ENCODE measurements at regions not wholly inside any gene's neighbourhood (a gene's known extent, or its start where the extent isn't known, plus 50 kb on each side); places are given as distances from the start of the nearest gene placed in this dataset.
"Not testable (repeated sequence)": the region's sequence is repeated elsewhere in the genome, so short reads cannot be mapped to it uniquely, and the experiment has no call there.

DNA sequence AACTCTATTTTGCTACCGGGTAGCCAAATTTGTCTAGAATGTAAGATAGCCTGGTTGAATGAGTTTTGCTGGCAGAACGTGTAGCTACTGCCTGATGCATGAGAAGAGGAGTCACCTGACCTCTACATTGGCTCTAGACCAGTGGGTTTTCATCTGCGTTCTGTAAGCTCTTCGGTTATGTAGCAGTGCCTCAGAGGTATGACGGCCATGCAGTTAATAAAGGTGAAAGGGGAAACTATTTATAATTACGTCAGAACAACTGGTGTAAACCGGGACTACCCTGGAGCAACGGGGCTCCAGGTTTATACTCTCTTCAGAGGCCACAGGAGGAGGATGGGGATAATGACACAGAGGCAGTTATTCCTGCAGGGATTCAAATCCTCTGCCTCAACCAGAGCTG lies 173.4 kb upstream of the KITLG start:
- no peak for DNase-seq (ENCODE audit: low spot score)

DNA sequence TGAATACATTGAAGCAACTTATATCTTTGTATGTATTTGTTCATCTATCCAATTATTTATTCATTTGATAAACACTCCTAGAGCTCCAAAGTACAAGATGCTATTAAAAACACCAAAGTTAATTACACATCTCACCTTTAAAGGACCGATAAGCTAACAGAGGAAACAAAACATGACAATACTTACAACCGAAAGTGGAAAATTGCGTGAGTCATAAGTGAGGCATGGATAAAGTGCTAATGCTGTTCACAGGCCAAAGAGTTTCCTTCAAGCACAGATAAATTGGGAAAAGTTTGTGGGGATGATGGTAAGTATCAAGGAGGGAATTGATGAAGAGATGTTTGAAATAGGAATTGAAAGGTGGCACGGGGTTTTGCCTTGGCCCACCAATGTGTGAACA lies 172.8 kb upstream of the KITLG start:
- no peak for DNase-seq (ENCODE audit: low spot score)

DNA sequence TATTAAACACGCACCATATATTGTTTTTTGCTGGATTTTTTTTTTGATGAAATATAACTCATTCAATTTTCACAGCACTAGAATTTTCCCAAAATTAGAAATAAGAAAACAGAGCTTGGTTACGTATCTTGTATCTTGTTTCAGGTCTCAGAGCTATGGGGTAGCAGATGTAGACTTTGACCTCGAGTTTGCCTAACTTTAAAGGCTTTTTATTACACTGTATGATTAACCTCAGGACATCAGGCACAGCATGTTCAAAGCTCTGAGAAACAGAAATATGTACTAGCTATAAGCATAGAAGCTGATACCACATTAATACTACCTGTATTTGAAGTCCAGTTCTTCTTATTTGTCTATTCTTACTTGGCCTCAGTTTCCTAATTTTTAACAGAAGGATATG lies 171.9 kb upstream of the KITLG start:
- DNase-seq (ENCODE audit: low spot score) = no peak

DNA sequence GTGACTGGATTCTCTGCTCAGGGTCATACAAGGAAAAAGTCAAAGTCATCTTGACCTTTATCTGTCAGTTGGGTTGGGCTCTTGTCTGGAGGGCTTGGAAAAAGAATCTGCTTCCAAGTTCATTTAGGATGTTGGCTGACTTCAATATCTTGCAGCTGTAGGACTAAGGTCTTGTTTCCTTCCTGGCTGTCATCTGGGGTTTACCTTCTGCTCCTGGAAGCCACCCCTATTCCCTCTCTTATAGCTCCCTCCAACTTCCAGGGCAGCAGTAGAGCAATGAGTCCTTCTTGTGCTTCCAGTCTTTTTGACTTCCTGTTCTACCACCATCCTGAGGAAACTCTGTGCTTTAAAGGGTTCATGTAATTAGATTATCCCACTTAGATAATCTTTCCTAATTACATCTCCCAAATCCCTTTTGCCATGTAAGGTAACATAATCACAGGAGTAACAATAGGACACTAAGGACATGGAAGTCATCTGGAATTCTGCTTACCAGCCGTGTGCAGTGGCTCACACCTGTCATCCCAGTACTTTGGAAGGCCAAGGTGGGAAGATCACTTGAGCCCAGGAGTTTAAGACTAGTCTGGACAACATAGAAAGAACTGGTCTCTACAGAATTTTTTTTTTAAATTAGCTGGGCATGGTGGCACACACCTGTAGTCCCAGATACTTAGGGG lies 170.7 kb upstream of the KITLG start:
- no peak for DNase-seq (ENCODE audit: low spot score)

DNA sequence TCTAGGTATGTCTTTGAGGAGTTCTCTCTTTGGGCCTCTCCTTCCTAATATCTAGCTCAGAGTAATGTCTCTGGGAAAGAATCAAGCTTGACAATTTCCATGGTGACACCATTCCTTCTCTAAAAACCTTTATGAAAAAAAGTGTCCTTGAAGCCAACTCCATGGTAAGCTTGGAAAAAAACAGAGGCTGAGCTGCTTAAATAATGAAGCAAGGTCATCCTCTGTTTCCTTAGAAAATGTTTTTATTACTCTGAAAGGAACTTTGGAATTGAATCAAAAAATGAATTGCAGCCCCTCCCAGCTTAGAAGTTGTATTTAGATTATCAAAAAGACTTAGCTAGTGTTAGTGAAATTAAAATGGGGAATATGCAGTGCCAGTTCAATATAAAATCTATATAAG lies 166.1 kb upstream of the KITLG start:
- no peak for DNase-seq (ENCODE audit: low spot score)

DNA sequence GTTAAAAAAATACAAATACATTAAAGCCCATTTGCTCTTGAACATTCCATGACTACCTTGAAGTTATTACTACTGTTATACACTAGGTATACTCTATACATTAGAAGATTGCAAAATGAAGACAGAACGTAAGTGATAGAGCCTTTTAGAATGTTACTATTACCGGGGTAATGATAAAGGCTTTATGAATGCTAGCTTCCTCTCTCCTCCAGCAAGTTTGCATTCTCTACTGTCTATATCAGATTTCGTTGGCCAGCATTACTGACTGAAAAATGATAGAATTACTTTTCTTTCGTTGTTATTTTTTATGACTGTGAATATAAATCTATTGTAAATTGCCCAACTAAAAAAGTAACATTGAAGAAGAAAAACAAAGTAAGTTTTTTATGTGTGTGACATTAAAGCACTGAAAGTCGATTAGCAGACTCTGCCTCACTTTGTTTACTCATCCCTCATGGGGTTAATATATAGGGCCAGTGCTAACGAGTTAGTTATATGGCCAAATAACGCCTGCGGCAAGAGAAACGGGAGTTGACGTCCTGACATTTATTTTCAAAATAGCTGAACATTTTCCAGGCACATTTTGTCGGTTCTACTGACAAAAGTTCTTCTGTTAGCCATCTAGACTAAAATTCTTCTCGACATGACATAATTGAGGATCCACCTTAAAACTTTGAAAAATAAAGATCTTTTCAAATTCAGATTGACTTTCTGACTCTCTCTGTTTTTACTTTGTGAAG lies 163.8 kb upstream of the KITLG start:
- DNase-seq (ENCODE audit: low spot score) = no peak

DNA sequence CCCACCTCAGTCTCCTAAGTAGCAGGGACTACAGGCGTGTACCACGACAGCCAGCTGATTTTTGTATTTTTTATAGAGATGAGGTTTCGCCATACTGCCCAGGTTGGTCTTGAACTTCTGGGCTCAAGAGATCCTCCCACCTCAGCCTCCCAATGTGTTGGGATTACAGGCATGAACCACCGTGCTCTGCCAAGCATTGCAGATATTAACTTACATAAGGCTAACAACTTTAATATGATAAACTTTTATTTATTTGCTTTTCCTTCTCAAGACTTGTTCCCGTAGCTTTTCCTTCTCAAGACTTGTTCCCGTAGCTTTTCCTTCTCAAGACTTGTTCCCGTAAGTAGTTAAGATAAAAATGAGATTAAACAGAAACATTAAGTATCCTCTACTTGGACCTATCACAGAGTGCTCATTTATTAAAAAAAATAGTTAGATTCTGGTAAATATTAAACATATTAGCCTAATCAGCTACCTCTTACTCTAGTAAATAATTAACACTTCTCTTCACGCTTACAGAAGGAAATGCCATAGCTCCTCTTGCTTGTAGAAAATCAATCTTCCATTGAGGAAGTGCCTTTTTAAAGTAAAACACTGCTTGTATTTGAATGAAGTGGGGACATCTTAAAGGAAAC lies 157.7 kb upstream of the KITLG start:
- no peak for DNase-seq (ENCODE audit: low spot score)

DNA sequence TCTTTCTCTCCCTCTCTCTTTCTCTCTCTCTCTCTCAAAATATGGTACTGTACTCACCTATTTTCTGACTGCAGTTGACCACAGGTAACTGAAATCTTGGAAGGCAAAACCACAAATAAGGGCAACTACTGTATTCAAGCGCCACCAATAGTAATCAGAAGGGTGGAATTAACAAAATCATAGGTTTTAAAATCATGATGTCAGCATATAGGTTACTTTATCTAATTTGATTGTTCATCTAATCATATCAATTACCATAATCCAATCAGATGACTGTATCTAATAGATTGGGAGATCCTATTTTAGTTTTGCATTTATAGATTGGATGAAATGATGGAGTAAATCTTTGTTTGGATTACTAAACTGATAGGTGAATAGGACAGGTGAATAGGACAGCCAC lies 155.8 kb upstream of the KITLG start:
- DNase-seq (ENCODE audit: low spot score) = no peak

DNA sequence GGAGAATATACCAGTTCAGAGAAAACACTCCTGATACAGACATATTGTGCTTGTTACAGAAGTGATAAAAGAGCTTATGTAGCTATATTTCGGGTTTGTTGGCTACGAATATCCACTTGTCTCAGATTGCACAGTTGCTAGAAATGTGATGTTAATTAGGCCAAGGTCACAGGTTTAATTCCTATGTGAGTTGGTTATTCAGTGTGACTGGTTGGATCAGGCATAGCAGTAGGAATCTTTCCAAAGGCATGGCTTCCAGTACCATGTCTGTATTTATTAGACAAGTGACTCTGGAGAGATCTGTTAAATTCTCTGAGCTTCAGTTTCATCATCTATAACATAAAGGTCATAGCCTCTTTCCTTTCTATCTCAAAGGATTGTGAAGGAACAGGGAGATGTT lies 152.7 kb upstream of the KITLG start:
- no peak for DNase-seq (ENCODE audit: low spot score)

DNA sequence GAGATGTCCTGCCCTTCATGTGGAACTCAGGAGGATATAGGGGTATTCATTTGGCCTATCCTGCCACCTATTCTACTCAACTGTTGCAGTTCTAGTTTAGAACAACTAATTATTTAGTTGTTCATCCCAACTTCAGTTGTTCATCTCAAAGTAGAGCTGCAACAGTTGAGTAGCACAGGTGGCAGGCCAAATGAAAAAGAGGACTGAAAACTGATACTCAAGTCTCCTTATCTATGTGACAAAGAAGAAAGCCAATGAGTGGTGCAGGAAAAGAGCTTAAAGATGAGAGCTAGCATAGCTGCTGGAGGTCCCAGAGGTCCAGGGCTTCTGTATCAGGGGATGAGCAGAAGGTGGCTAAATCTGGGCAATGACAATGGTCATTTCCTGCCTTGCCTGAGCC lies 148.9 kb upstream of the KITLG start:
- no peak for DNase-seq (ENCODE audit: low spot score)

DNA sequence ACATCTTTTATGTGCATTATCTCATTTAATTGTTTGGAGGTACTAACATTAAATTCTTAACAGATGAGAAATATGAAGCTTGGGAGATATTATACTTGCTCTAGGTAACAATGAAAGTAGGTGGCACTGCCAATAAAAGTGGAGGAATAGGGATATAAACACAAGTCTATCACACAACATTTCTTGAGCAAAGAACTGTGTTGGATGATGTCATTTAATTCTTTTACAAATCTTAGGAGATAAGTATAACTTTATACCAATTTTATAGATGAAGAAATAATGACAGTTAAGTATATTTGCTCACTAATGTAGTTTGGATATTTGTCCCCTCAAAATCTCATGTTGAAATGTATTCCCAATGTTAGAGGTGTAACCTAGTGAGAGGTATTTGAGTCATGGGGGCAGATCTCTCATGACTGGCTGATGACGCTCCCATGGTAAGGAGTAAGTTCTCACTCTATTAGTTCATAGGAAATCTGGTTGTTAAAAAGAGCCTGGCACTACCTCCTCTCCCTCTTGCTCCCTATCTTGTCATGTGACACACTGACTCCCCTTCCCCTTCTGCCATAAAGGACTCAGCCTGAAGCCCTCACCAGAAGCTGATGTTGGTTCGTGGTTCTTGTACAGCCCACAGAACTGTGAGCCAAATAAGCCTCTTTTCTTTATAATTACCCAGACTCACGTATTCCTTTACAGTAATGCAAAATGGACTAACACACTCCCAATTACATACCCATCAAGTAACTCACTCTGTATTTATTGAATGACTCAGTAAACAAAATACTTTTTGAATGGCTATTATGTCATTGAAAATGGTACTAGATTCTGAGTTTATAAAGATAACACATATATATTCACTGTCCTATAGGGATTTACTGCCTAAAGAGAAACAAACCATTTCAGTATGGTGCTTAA lies 146.8 kb upstream of the KITLG start:
- no peak for DNase-seq (ENCODE audit: low spot score)

DNA sequence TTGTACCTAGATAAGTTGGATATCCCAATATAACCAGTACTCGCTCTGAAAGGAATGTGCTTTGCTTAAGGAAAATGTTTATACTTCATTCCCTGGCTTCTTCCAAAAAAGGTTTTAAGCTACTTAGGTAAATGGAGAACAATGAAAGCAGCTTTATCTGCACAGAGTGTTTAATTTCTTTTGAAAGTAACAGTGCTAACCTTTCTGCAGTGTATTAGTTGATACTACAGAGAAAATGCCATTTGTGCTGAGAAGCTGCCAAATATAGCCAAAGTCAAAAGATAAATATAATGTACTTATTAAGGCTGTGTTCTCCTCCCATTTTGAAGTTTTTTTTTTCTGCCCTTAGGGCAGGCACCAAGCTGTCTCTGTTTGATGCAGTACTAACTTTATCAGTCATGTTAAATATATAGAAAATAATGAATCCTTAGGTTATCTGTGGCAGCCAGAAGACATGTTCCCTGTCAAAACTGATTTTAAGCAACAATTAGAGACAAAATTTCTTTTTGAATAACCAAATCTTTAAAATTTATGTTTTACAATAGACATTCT lies 145.4 kb upstream of the KITLG start:
- DNase-seq (ENCODE audit: low spot score) = no peak

DNA sequence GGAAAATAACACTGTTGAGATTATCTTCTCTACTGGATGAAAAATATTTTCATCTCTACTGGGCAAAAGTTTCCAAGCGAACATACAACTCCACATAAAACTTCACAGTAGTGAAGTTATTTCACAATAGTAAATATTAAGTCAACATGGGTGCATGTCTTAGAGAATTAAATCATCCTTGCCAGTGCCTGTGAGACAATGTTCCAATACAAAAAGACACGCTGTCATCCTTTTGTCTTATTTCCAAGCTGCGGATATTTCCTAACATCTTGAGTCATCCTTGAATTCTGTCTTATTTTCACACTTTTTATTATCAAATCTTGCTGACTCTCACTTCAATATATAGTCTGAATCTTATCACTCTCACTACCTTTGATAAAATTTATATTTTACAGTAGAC lies 142.9 kb upstream of the KITLG start:
- no peak for DNase-seq (ENCODE audit: low spot score)

DNA sequence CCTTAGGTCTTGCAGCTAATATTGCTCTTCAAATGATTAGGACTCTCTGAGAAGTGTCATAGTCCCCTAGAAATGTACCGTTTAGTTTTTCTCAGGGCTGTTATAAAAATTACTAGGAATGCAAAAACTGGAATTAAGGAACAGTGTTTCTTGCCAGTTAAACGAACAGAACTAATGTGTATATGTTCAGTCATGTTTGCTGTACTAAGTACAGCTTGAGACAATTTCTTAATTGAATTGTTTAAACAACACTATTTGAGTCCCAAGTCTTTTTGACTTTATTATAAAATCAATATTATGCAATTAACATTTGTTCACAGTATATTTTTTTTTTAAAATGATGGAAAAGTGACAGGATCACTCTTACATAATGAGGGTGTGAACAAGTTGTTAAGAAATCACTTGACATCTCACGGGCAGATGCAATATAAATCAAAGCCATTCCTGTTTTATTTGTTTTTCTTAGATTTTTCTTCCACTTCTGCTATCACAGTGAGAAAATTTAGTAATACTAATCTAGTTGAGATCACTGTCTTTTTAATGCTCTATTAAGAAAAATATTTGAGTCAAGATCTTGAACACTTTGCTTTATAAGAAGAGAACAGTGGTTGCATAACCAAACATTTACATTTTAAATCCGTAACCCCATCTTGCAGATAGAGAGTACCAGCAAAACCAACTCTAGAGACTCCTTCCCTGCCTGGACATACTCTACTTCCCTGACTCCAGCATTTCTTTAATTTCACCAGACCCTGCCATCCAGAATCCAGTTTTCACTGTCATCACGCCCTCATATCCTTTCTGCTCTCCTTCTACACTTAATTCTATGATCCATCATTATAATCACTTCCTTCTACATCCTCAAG lies 140.7 kb upstream of the KITLG start:
- DNase-seq (ENCODE audit: low spot score) = no peak

DNA sequence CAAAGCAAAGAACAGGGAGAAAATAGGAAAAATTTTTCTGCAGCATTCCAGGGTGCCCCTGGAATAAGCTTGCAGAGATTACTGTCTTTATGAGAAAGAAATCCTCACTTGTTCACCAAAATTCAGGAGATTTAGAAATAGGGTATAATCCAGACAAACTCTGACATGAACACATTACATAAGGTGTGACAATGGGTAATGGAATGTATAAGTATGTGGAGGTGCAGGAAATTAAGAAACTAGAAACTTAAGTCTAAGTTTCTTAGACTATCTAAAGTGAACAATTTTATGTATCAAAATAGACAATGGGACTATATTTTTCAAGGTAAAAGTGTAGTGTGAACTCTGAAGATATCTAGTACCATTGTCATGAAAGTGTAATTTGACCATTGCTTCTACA lies 140.0 kb upstream of the KITLG start:
- DNase-seq (ENCODE audit: low spot score) = no peak

DNA sequence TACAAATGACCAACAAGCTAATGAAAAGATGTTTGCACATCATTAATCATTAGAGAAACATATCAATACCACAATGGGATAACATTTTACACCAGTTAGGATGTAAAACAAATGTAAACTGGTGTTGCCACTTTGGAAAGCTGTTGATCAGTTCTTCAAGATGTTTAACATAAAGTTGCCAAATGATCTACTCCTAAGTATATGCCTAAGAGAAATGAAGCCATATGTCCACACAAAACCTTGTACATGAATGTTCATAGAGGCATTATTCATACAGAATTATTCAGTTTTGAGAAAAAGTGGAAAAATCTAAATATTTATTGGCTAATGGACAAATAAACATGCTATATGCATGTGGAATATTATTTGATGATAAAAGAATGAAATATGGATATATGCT lies 136.9 kb upstream of the KITLG start:
- DNase-seq (ENCODE audit: low spot score) = no peak

DNA sequence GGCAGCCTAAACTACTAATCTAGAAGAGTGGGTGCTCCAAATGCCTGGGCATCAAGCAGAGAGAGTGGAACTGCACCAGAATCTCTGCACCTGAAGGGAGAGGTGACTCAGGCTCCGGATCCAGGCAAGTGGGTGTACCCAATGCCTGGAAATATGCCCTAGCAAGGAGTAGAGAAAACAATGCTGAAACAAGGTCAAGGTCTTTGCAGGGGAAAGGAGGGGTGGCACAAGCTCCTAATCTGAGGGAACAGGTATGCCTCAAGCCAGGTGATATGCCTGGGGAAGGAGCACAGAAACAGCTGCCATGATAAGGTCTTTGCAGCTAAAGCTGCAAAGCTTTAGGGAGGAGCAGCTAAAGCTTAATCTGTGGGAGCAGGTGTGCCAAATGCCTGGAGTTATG lies 136.0 kb upstream of the KITLG start:
- DNase-seq (ENCODE audit: low spot score) = no peak

DNA sequence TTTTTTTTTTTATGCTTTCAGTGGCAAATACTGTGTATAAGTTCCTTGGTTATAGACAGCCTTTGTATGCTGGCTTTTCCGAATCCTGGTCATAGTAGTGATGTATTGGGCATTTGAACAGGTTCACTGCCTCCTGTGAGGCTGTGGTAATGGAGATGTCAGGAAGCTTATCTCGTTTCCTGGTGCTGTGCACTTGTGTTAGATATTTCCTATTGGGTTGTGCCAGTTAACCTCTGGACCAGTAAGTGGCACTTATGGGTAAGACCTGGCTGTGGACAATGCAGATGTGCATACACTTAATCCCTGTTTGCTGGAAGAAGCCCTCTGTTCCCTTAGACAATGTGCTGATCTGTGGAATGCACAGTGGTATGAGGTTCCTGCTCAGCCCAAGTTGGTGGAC lies 135.4 kb upstream of the KITLG start:
- no peak for DNase-seq (ENCODE audit: low spot score)

DNA sequence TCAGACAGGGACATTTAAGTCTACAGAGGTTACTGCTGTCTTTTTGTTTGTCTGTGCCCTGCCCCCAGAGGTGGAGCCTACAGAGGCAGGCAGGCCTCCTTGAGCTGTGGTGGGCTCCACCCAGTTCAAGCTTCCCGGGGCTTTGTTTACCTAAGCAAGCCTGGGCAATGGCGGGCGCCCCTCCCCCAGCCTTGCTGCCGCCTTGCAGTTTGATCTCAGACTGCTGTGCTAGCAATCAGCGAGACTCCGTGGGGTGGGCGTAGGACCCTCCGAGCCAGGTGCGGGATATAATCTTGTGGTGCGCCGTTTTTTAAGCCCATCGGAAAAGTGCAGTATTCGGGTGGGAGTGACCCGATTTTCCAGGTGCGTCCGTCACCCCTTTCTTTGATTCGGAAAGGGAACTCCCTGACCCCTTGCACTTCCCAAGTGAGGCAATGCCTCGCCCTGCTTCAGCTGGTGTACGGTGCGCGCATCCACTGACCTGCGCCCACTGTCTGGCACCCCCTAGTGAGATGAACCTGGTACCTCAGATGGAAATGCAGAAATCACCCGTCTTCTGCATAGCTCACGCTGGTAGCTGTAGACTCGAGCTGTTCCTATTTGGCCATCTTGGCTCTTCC lies 134.1 kb upstream of the KITLG start:
- DNase-seq (ENCODE audit: low spot score) = not testable (repeated sequence)

DNA sequence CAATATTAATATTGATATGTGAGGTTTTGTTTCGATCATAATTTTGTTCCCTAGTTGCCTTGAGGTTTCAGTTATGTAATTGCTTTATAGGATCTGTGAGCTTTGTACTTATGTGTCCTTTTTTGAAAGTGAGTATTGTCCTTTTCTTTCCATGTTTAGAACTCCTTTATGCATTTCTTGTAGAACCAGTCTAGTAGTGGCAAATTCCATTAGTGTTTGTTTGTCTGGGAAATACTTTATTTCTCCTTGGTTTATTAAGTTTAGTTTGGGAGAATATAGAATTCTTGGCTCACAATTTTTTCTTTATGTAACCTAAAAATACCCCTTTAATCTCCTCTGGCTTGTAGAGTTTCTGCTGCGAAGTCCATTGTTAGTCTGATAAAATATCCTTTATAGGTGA lies 127.5 kb upstream of the KITLG start:
- DNase-seq (ENCODE audit: low spot score) = no peak

DNA sequence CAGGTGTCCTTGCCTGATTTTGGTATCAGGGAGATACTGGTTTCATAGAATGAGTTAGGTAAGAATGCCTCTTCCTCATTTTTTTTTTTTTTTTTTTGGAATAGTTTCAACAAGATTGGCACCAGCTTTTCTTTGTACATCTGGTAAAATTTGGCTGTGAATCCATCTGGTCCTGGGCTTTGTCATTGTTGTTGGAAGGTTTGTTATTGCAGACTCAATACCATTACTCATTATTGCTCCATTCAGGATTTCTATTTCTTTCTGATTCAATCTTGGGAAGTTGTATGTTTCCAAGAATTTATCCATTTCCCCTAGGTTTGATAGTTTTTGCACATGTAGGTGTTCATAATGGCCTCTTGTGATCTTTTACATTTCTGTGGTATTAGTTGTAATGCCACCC lies 126.0 kb upstream of the KITLG start:
- no peak for DNase-seq (ENCODE audit: low spot score)

Data from germinal center (tissue), 1 donor.